ENCODE measurements at regions not wholly inside any gene's neighbourhood (a gene's known extent, or its start where the extent isn't known, plus 50 kb on each side); places are given as distances from the start of the nearest gene placed in this dataset.

DNA sequence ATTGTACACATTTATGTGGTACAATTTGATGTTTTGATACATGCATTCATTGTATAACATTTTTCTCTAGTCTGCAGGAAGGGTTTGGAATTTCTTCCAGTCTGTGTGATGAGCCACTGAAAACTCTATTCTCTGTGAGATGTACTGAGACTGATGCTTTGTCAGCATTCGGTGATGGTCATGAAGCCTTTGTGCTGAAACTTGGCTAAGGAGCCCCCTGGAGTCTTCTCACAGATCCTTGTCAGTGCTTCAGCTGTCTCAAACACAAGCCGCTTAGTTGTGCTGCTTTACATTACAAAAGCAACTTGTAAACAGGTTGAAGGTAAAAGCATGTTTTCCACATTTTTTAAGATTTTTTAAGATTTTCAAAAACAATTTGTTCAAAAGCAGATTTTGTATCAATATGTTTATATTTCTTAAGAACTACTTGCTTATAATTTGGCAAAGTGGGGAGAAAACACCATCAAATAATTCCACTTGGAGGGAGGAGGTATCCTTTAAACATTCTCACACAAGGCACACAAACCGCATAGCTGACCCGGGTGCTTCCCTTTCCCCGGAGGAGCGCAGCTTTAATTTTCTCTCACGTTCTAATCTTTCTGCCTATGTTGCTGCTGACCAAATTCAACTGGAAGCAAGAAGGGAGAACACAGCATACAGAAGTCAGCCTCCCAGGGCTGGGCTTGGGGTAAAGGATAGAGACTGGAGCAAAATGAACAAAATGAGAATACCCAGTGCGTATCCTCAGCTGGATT is 249.8 kb upstream of the VSTM2A start:
- TF ChIP-seq POLR2AphosphoS5 (IDR thresholded peaks at IDR 0.05; ENCODE audit: borderline replicate concordance, low read depth, low read length): no peak
- no peak for TF ChIP-seq EZH2 (IDR thresholded peaks at IDR 0.05)
